HEK293 (cell line): ENCODE measurements at regions not wholly inside any gene's neighbourhood (a gene's known extent, or its start where the extent isn't known, plus 50 kb on each side); places are given as distances from the start of the nearest gene placed in this dataset.

Experiments used
- CTCF ChIA-PET: fragments of 350-600 bp; formaldehyde crosslinking; extraction: SDS; loops from one replicate; lab custom pipeline; 2021; ENCODE audit warnings: antibody characterized with exemption; lab: Yijun Ruan, JAX
- POLR2A ChIA-PET: fragments of 300-600 bp; formaldehyde crosslinking; extraction: SDS; loops from one replicate; lab custom pipeline; 2020; ENCODE audit warnings: antibody characterized with exemption, inconsistent platforms; lab: Yijun Ruan, JAX
- H3K27ac ChIP-seq: fragments of 200-500 bp; sonication (Bioruptor generic); 2 replicates; pipeline ENCODE4 v1.5.1; 2014; ENCODE audit warnings: low read depth, low read length, control low read depth, inconsistent platforms; ENCODE audit errors: extremely low read depth
- H3K36me3 ChIP-seq, 2 experiments: fragments of 200-500 bp in 1 of 2; sonication (Bioruptor generic) in 1 of 2; 1 replicate in 1 of 2; 2 replicates in 1 of 2; pipeline ENCODE4 v1.5.1; 2014 to 2017; ENCODE audit warnings: inconsistent platforms in 2 of 2, low read length in 2 of 2; ENCODE audit not compliant: control insufficient read depth in 2 of 2, insufficient read depth in 1 of 2
- H3K4me1 ChIP-seq: fragments of 200-500 bp; sonication (Bioruptor generic); 2 replicates; pipeline ENCODE4 v1.5.1; 2014; ENCODE audit warnings: mild to moderate bottlenecking, low read length, inconsistent platforms; ENCODE audit not compliant: control insufficient read depth, insufficient read depth
- H3K4me3 ChIP-seq: 2 replicates; pipeline ENCODE4 v1.5.1; 2011; ENCODE audit warnings: low read depth, mild to moderate bottlenecking, control low read depth, low read length, moderate library complexity
- H3K9me3 ChIP-seq: fragments of 200-500 bp; sonication (Bioruptor generic); 2 replicates; pipeline ENCODE4 v1.5.1; 2014; ENCODE audit warnings: low read depth, low read length, inconsistent platforms; ENCODE audit not compliant: control insufficient read depth, insufficient read depth
- KLF7 ChIP-seq: fragments of 450-650 bp; formaldehyde crosslinking; IDR thresholded peaks from 2 replicates; pipeline ENCODE4 v1.5.1; 2016; ENCODE audit warnings: missing biosample characterization, missing genetic modification characterization, borderline replicate concordance
- SCRT1 ChIP-seq: fragments of 450-650 bp; formaldehyde crosslinking; IDR thresholded peaks from 2 replicates; pipeline ENCODE4 v1.5.1; 2016; ENCODE audit warnings: missing biosample characterization, missing genetic modification characterization, borderline replicate concordance
- ZFP37 ChIP-seq: fragments of 450-650 bp; formaldehyde crosslinking; IDR thresholded peaks from 2 replicates; pipeline ENCODE4 v1.5.1; 2016; ENCODE audit warnings: missing biosample characterization, missing genetic modification characterization
- ZNF10 ChIP-seq: fragments of 450-650 bp; formaldehyde crosslinking; IDR thresholded peaks from 2 replicates; pipeline ENCODE4 v1.5.1; 2017; ENCODE audit warnings: missing biosample characterization, missing genetic modification characterization
- ZNF146 ChIP-seq: fragments of 450-650 bp; formaldehyde crosslinking; IDR thresholded peaks from 2 replicates; pipeline ENCODE4 v1.5.1; 2016; ENCODE audit warnings: missing biosample characterization, missing genetic modification characterization
- ZNF155 ChIP-seq: fragments of 450-650 bp; formaldehyde crosslinking; IDR thresholded peaks from 2 replicates; pipeline ENCODE4 v1.5.1; 2016; ENCODE audit warnings: missing biosample characterization, missing genetic modification characterization
- ZNF335 ChIP-seq: fragments of 450-650 bp; formaldehyde crosslinking; conservative IDR thresholded peaks from 2 replicates; pipeline ENCODE4 v1.5.1; 2016; ENCODE audit warnings: missing biosample characterization, missing genetic modification characterization
- ZNF514 ChIP-seq: fragments of 450-650 bp; formaldehyde crosslinking; IDR thresholded peaks from 2 replicates; pipeline ENCODE4 v1.5.1; 2016; ENCODE audit warnings: missing biosample characterization, missing genetic modification characterization
- ZNF561 ChIP-seq: fragments of 450-650 bp; IDR thresholded peaks from 2 replicates; pipeline ENCODE4 v1.5.1; 2018; ENCODE audit warnings: missing biosample characterization, missing genetic modification characterization, borderline replicate concordance
- ZNF621 ChIP-seq: fragments of 450-650 bp; formaldehyde crosslinking; IDR thresholded peaks from 2 replicates; pipeline ENCODE4 v1.5.1; 2017; ENCODE audit warnings: missing biosample characterization, missing genetic modification characterization
- ZNF626 ChIP-seq: fragments of 450-650 bp; sonication (Bioruptor Pico); formaldehyde crosslinking; IDR thresholded peaks from 2 replicates; pipeline ENCODE4 v1.5.1; 2018; ENCODE audit warnings: missing biosample characterization, missing genetic modification characterization, inconsistent platforms
- ZNF660 ChIP-seq: fragments of 450-650 bp; IDR thresholded peaks from 2 replicates; pipeline ENCODE4 v1.5.1; 2018; ENCODE audit warnings: missing biosample characterization, mild to moderate bottlenecking, missing genetic modification characterization
- ZNF747 ChIP-seq: fragments of 450-650 bp; formaldehyde crosslinking; IDR thresholded peaks from 2 replicates; pipeline ENCODE4 v1.5.1; 2016; ENCODE audit warnings: missing biosample characterization, missing genetic modification characterization
- ZSCAN16 ChIP-seq: fragments of 450-650 bp; formaldehyde crosslinking; IDR thresholded peaks from 2 replicates; pipeline ENCODE4 v1.5.1; 2016; ENCODE audit warnings: missing biosample characterization, missing genetic modification characterization
- TF ChIP-seq, protein P1 (sequence below): fragments of 450-650 bp; formaldehyde crosslinking; IDR thresholded peaks from 2 replicates; pipeline ENCODE4 v1.5.1; 2016; ENCODE audit warnings: missing biosample characterization, missing genetic modification characterization
- TF ChIP-seq, protein P2 (sequence below): fragments of 450-650 bp; formaldehyde crosslinking; conservative IDR thresholded peaks from 2 replicates; pipeline ENCODE4 v1.5.1; 2016; ENCODE audit warnings: low read depth, missing biosample characterization, missing genetic modification characterization
- TF ChIP-seq, protein P3 (sequence below): fragments of 450-650 bp; formaldehyde crosslinking; IDR thresholded peaks from 2 replicates; pipeline ENCODE4 v1.5.1; 2016; ENCODE audit warnings: missing biosample characterization, missing genetic modification characterization
- TF ChIP-seq, protein P4 (sequence below): fragments of 450-650 bp; formaldehyde crosslinking; IDR thresholded peaks from 2 replicates; pipeline ENCODE4 v1.5.1; 2016; ENCODE audit warnings: missing biosample characterization, missing genetic modification characterization
- TF ChIP-seq, protein P5 (sequence below): fragments of 450-650 bp; formaldehyde crosslinking; IDR thresholded peaks from 2 replicates; pipeline ENCODE4 v1.5.1; 2016; ENCODE audit warnings: missing biosample characterization, missing genetic modification characterization

DNA sequence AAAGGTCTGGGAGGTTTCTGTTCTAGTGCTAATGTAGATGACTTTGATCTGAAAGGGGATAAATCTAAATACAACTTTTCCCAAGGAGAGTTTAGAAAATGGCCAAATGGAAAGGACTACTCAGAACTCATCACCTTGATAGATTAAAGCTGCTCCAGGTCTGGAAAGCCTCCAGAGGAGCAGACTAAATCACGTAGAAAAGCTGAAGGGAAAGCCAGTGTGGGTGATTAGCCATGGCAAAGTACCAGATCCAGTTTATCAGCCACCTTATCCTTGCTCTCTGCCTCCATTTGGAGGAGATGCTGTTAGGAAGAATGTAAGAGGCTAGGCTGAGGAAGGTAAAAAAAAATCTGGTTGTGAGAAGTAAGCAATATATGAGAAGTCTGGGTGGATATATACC is 120.7 kb upstream of the RAI14 start:
- no peaks in the 10 kb centered on the region for H3K9me3 ChIP-seq

DNA sequence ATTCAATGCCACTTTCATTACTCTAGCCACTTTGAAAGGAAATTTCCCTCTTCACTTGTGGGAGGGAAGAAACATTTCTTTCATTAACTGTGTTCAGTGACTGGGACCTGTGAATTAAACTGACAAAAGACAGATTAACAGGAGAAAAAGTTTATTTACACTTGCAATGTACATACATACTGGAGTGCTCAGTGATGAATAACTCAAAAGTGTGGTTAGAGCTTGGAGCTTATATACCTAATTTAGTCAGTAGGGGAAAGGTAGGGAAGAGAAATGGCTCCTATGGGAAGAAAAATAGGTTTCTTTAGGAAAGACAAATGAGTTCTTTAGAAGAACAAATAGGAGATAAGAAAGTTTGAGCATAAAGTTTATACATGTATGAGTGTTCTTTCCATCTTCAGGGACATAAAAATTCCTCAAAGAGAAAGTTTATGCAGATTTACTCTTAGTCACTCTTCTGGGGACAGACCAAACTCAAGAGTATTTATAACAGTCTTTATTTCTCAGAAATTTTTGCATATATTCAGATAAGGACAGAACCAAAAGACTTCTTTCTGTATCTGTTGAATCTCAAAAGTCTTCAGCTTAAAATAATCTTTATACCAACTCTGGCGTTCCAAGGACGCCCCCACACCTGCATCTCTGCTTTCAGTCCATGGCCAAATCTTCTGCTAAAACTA is 120.0 kb upstream of the RAI14 start:
- POLR2A ChIA-PET = no interaction called here
- H3K36me3 ChIP-seq = no peaks in the 10 kb centered on the region
- H3K27ac ChIP-seq = no peak overlapping the region
- no peaks in the 10 kb centered on the region; the same call in 1 of the 2 replicates for H3K4me1 ChIP-seq
- CTCF ChIA-PET = interaction anchor here (0.6 to 1.0 kb wide), 3 partner anchors 12 to 48 kb away, joined by 3 to 5 read pairs (median 3); no protein-coding TSS in a partner anchor
- TF ChIP-seq, protein P1, sequence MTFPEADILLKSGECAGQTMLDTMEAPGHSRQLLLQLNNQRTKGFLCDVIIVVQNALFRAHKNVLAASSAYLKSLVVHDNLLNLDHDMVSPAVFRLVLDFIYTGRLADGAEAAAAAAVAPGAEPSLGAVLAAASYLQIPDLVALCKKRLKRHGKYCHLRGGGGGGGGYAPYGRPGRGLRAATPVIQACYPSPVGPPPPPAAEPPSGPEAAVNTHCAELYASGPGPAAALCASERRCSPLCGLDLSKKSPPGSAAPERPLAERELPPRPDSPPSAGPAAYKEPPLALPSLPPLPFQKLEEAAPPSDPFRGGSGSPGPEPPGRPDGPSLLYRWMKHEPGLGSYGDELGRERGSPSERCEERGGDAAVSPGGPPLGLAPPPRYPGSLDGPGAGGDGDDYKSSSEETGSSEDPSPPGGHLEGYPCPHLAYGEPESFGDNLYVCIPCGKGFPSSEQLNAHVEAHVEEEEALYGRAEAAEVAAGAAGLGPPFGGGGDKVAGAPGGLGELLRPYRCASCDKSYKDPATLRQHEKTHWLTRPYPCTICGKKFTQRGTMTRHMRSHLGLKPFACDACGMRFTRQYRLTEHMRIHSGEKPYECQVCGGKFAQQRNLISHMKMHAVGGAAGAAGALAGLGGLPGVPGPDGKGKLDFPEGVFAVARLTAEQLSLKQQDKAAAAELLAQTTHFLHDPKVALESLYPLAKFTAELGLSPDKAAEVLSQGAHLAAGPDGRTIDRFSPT (tag by site-specific recombination) = no peak
- TF ChIP-seq ZNF146 (tag by site-specific recombination) = no peak
- no peak for TF ChIP-seq ZNF514 (tag by site-specific recombination)
- no peak for TF ChIP-seq ZFP37 (tag by site-specific recombination)
- no peak for TF ChIP-seq ZNF660 (tag by site-specific recombination)
- TF ChIP-seq KLF7 = no peak
- H3K4me3 ChIP-seq = no peak overlapping the region
- no peaks in the 10 kb centered on the region for H3K9me3 ChIP-seq

More for the DNA sequence above, 120.7 kb upstream of the RAI14 start:
- no peak overlapping the region for H3K27ac ChIP-seq
- H3K36me3 ChIP-seq = no peaks in the 10 kb centered on the region
- no peak for TF ChIP-seq ZNF335 (tag by site-specific recombination)
- TF ChIP-seq, protein P2, sequence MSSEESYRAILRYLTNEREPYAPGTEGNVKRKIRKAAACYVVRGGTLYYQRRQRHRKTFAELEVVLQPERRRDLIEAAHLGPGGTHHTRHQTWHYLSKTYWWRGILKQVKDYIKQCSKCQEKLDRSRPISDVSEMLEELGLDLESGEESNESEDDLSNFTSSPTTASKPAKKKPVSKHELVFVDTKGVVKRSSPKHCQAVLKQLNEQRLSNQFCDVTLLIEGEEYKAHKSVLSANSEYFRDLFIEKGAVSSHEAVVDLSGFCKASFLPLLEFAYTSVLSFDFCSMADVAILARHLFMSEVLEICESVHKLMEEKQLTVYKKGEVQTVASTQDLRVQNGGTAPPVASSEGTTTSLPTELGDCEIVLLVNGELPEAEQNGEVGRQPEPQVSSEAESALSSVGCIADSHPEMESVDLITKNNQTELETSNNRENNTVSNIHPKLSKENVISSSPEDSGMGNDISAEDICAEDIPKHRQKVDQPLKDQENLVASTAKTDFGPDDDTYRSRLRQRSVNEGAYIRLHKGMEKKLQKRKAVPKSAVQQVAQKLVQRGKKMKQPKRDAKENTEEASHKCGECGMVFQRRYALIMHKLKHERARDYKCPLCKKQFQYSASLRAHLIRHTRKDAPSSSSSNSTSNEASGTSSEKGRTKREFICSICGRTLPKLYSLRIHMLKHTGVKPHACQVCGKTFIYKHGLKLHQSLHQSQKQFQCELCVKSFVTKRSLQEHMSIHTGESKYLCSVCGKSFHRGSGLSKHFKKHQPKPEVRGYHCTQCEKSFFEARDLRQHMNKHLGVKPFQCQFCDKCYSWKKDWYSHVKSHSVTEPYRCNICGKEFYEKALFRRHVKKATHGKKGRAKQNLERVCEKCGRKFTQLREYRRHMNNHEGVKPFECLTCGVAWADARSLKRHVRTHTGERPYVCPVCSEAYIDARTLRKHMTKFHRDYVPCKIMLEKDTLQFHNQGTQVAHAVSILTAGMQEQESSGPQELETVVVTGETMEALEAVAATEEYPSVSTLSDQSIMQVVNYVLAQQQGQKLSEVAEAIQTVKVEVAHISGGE = no peak
- no peak for TF ChIP-seq ZNF561
- no peak for TF ChIP-seq ZNF621 (tag by site-specific recombination)
- TF ChIP-seq, protein P3, sequence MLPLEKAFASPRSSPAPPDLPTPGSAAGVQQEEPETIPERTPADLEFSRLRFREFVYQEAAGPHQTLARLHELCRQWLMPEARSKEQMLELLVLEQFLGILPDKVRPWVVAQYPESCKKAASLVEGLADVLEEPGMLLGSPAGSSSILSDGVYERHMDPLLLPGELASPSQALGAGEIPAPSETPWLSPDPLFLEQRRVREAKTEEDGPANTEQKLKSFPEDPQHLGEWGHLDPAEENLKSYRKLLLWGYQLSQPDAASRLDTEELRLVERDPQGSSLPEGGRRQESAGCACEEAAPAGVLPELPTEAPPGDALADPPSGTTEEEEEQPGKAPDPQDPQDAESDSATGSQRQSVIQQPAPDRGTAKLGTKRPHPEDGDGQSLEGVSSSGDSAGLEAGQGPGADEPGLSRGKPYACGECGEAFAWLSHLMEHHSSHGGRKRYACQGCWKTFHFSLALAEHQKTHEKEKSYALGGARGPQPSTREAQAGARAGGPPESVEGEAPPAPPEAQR (tag by site-specific recombination) = no peak
- TF ChIP-seq ZNF155 (tag by site-specific recombination) = no peak
- no peak for TF ChIP-seq ZNF10 (tag by site-specific recombination)
- no peak for TF ChIP-seq ZNF747 (tag by site-specific recombination)
- TF ChIP-seq SCRT1 = no peak
- no peak for TF ChIP-seq ZSCAN16 (tag by site-specific recombination)
- TF ChIP-seq, protein P4, sequence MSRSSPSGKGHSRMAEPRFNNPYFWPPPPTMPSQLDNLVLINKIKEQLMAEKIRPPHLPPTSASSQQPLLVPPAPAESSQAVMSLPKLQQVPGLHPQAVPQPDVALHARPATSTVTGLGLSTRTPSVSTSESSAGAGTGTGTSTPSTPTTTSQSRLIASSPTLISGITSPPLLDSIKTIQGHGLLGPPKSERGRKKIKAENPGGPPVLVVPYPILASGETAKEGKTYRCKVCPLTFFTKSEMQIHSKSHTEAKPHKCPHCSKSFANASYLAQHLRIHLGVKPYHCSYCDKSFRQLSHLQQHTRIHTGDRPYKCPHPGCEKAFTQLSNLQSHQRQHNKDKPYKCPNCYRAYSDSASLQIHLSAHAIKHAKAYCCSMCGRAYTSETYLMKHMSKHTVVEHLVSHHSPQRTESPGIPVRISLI (tag by site-specific recombination) = no peak
- TF ChIP-seq ZNF626 = no peak
- TF ChIP-seq, protein P5, sequence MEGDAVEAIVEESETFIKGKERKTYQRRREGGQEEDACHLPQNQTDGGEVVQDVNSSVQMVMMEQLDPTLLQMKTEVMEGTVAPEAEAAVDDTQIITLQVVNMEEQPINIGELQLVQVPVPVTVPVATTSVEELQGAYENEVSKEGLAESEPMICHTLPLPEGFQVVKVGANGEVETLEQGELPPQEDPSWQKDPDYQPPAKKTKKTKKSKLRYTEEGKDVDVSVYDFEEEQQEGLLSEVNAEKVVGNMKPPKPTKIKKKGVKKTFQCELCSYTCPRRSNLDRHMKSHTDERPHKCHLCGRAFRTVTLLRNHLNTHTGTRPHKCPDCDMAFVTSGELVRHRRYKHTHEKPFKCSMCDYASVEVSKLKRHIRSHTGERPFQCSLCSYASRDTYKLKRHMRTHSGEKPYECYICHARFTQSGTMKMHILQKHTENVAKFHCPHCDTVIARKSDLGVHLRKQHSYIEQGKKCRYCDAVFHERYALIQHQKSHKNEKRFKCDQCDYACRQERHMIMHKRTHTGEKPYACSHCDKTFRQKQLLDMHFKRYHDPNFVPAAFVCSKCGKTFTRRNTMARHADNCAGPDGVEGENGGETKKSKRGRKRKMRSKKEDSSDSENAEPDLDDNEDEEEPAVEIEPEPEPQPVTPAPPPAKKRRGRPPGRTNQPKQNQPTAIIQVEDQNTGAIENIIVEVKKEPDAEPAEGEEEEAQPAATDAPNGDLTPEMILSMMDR (tag by site-specific recombination) = no peak
- TF ChIP-seq ZNF660 (tag by site-specific recombination) = no peak
- POLR2A ChIA-PET = no interaction called here
- no peak overlapping the region for H3K4me3 ChIP-seq
- CTCF ChIA-PET = interaction anchor here (0.7 to 1.4 kb wide), 2 partner anchors 12 to 49 kb away, joined by 3 read pairs; no protein-coding TSS in a partner anchor
- H3K4me1 ChIP-seq = no peaks in the 10 kb centered on the region; the same call in 1 of the 2 replicates
